Adrenal gland (tissue), 9 donors: ENCODE measurements at regions not wholly inside any gene's neighbourhood (a gene's known extent, or its start where the extent isn't known, plus 50 kb on each side); places are given as distances from the start of the nearest gene placed in this dataset.

Source experiments
- DNase-seq, 7 donors: peaks; one replicate each; pipeline ENCODE4 v3.0.0-alpha.2; 2019 to 2020
- H3K27ac ChIP-seq, 5 donors: fragments of 200-600 bp; sonication (generic) in 4 of 5; 1 replicate in 3 of 5; 2 replicates in 2 of 5; pipeline versions ENCODE4 v1.5.1 to v1.8.0; 2016 to 2020; ENCODE audit warnings: mild to moderate bottlenecking in 1 of 5
- H3K27me3 ChIP-seq: fragments of 200-600 bp; 2 replicates; pipeline ENCODE4 v1.8.0; 2021
- H3K36me3 ChIP-seq, 2 donors: fragments of 200-600 bp; replicated peaks in 1 of 2; 1 replicate in 1 of 2; 2 replicates in 1 of 2; pipeline versions ENCODE4 v1.5.1 to v1.8.0; 2018 to 2022
- H3K4me1 ChIP-seq, 2 donors: fragments of 200-600 bp; replicated peaks in 1 of 2; 1 replicate in 1 of 2; 2 replicates in 1 of 2; pipeline versions ENCODE4 v1.5.1 to v1.8.0; 2018 to 2021
- H3K4me3 ChIP-seq, 4 donors: fragments of 200-600 bp; sonication (generic) in 3 of 4; one replicate each; pipeline ENCODE4 v1.5.1; 2016 to 2018
- H3K9me3 ChIP-seq, 3 donors: fragments of 200-600 bp; sonication (generic) in 1 of 3; replicated peaks in 1 of 3; 1 replicate in 2 of 3; 2 replicates in 1 of 3; pipeline versions ENCODE4 v1.5.1 to v1.8.0; 2016 to 2021
- POLR2A ChIP-seq, 2 donors: fragments of 450-650 bp; IDR thresholded peaks; one replicate each; pipeline ENCODE4 v1.6.1; 2017; ENCODE audit warnings: antibody characterized with exemption in 2 of 2, mild to moderate bottlenecking in 2 of 2, moderate library complexity in 1 of 2
- WGBS, 4 donors: extraction: QIAGEN DNeasy Blood & Tissue Kit in 2 of 4; methylation state at CpG; one replicate each; pipeline versions ENCODE4 v1.1.5 to v1.1.7; 2013 to 2017; 5-methylcytosine and 5-hydroxymethylcytosine counted together
- intact Hi-C, 2 donors: fragments of 100-400 bp; cut with DNase I; formaldehyde crosslinking; loops; one replicate each; pipeline versions ENCODE4 v1.14.1 to v1.15.0; 2022 to 2023
- TF ChIP-seq, protein P1 (sequence below), 6 experiments: fragments of 450-650 bp in 4 of 6; fragments of 200-600 bp in 2 of 6; sonication (generic) in 1 of 6; IDR thresholded peaks; 1 replicate in 5 of 6; 2 replicates in 1 of 6; pipeline versions ENCODE4 v1.5.1 to v1.8.0; 2016 to 2021; ENCODE audit warnings: antibody characterized with exemption in 6 of 6, mild to moderate bottlenecking in 2 of 6, moderate library complexity in 1 of 6
- donor health status: healthy with polysubstance abuse.
- donor health status: Bipolar disorder and iron deficiency.
- donor health status: DM: yes; HTN: yes; CAD: no.
- donor health status: DM: no; HTN: no; CAD: no.
- donor health status: DM: no; HTN: no; CAD: no.

DNA sequence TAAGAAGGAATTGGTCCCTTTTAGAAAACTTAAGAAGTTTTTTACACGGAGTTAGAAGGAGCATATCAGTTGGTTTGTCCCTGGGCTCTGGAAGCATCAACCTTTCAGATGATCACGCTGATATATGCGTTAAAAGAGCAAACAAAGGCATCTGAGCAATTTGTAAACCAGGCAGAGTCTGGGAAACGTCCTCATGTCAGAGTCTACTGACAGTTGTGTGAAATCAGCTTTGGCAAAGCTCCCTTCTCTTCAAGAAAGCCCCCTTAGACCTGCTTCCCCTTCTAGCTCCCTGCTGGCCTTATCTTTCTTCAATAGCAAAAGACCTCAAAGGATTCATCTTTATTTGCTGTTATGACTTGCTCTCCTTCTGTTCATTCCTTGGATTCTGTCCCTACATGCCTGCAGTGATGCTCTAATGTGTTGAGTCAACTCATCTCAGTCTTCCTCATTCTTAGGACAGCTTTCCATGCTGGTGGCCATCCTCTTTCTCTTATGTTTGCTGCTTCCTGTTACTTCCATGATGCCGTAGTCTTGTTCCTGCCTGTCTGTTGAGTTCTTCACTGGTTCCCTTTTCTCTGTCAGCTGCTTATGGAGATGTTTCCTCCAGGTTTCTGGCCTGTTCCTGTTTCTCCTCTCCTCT lies 106.5 kb upstream of the BMPER start:
- TF ChIP-seq, protein P1, sequence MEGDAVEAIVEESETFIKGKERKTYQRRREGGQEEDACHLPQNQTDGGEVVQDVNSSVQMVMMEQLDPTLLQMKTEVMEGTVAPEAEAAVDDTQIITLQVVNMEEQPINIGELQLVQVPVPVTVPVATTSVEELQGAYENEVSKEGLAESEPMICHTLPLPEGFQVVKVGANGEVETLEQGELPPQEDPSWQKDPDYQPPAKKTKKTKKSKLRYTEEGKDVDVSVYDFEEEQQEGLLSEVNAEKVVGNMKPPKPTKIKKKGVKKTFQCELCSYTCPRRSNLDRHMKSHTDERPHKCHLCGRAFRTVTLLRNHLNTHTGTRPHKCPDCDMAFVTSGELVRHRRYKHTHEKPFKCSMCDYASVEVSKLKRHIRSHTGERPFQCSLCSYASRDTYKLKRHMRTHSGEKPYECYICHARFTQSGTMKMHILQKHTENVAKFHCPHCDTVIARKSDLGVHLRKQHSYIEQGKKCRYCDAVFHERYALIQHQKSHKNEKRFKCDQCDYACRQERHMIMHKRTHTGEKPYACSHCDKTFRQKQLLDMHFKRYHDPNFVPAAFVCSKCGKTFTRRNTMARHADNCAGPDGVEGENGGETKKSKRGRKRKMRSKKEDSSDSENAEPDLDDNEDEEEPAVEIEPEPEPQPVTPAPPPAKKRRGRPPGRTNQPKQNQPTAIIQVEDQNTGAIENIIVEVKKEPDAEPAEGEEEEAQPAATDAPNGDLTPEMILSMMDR (IDR thresholded peaks at IDR 0.05): no peak
- TF ChIP-seq POLR2A (IDR thresholded peaks at IDR 0.05): no peak
- H3K36me3 ChIP-seq: no peaks in the 10 kb centered on the region
- 70 to 84% (median 74%) methylated on average over 5 of the region's 5 CpGs for WGBS, 4 donors

DNA sequence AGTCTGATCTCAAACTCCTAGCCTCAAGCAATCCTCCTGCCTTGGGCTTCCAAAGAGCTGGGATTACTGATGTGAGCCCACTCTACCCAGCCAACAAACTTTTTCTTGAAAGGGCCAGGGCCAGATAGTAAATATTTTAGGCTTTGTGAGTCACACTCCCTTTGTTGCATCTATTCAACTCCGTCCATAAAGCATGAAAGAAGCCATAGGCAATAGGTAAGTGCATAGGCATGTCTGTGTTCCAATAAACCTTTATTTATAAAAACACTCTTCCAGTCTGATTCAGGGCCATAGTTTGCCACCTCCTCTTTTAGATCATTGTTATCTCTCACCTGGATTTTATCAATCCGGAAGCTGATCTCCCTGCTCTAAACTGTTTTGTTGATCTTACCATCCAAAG lies 105.6 kb upstream of the BMPER start:
- DNase-seq: no peak
- Histone ChIP-seq H3K4me1 (peaks cover 0 to 5% of the 10 kb centered on the region in 2 donors), H3K4me3 (no peak overlapping the region), H3K9me3 (no peaks in the 10 kb centered on the region), H3K27me3 (no peaks in the 10 kb centered on the region), H3K27ac (no peak overlapping the region), H3K36me3 (no peaks in the 10 kb centered on the region)
- 68 to 97% (median 93%) methylated on average over 2 of the region's 2 CpGs for WGBS, 4 donors
- intact Hi-C loops: no loop called here
- TF ChIP-seq, protein P1 (IDR thresholded peaks at IDR 0.05): no peak
- TF ChIP-seq POLR2A (IDR thresholded peaks at IDR 0.05): no peak

More for the DNA sequence above, 106.5 kb upstream of the BMPER start:
- Histone ChIP-seq H3K27ac (no peak overlapping the region), H3K4me1 (peaks cover 0 to 5% of the 10 kb centered on the region in 2 donors), H3K4me3 (no peak overlapping the region), H3K9me3 (no peaks in the 10 kb centered on the region), H3K27me3 (no peaks in the 10 kb centered on the region)
- DNase-seq: no peak
- intact Hi-C loops: no loop called here

DNA sequence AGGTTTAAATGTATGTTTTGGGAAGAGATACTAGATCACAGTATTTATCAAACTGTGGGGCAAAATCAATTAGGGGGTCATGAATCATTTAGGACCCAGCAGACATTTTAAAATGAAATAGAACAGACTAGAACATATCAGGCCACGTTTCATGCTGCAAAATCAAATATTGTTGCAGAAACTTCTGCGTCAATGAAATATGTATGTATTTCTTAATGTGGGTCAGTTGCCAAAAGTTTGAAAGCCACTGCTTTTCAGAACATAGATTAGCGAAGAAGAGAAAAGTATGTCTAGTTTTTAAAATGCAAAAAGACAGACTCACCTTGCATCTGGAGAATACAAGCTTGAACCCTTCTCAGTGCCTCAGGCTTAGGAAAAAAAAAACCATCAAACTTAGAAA lies 102.7 kb upstream of the BMPER start:
- 84 to 90% (median 85%) methylated on average over 3 of the region's 3 CpGs for WGBS, 4 donors
- Histone ChIP-seq H3K36me3 (no peaks in the 10 kb centered on the region), H3K9me3 (no peaks in the 10 kb centered on the region), H3K27ac (no peak overlapping the region), H3K27me3 (no peaks in the 10 kb centered on the region), H3K4me3 (no peak overlapping the region), H3K4me1 (peaks cover 6 to 22% of the 10 kb centered on the region in 2 donors)
- TF ChIP-seq, protein P1 (IDR thresholded peaks at IDR 0.05): no peak
- TF ChIP-seq POLR2A (IDR thresholded peaks at IDR 0.05): no peak
- intact Hi-C loops: no loop called here
- no peak for DNase-seq

DNA sequence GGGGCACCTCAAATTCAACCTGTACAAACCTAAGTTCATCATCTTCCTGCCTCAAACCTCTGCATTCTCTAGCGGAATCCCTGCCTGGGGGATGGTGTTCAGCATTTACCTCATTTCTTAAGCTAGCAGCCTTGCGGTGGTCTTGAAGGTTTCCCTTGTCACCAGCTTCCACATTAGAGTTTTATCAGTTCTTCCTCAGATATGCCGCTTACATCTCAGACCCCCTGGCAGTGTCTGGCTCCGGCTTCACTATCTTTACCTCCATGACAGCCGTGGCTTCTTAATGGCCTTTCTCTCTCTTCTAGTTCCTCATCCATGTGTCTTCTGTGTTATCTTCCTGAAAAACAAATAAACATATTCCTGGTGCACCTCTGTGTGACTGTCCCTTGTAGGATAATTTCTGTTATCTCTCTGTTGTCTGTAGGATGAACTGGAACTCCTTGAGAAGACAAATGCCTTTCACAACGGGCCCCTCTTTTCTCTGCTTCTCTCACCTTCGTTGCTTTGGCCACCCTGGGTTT lies 101.1 kb upstream of the BMPER start:
- TF ChIP-seq, protein P1 (IDR thresholded peaks at IDR 0.05): no peak
- no peak for TF ChIP-seq POLR2A (IDR thresholded peaks at IDR 0.05)
- Histone ChIP-seq H3K9me3 (no peaks in the 10 kb centered on the region), H3K4me3 (no peak overlapping the region), H3K27ac (no peak overlapping the region), H3K27me3 (no peaks in the 10 kb centered on the region), H3K4me1 (peaks cover 6 to 22% of the 10 kb centered on the region in 2 donors), H3K36me3 (no peaks in the 10 kb centered on the region)
- 86 to 92% (median 88%) methylated on average over 7 of the region's 7 CpGs for WGBS, 4 donors
- intact Hi-C loops: no loop called here
- DNase-seq: no peak
